Tibial nerve (tissue), 3 donors: ENCODE measurements at regions not wholly inside any gene's neighbourhood (a gene's known extent, or its start where the extent isn't known, plus 50 kb on each side); places are given as distances from the start of the nearest gene placed in this dataset.

ENCODE experiments used
- POLR2A ChIP-seq, 2 donors: fragments of 450-650 bp; IDR thresholded peaks; one replicate each; pipeline ENCODE4 v1.6.1; 2017; ENCODE audit warnings: antibody characterized with exemption in 2 of 2, mild to moderate bottlenecking in 2 of 2, moderate library complexity in 2 of 2
- TF ChIP-seq, protein P1 (sequence below), 5 experiments: fragments of 200-600 bp in 3 of 5; fragments of 450-650 bp in 2 of 5; sonication (generic) in 3 of 5; IDR thresholded peaks; one replicate each; pipeline ENCODE4 v1.5.1; 2016 to 2019; ENCODE audit warnings: antibody characterized with exemption in 5 of 5, mild to moderate bottlenecking in 3 of 5, moderate library complexity in 2 of 5

DNA sequence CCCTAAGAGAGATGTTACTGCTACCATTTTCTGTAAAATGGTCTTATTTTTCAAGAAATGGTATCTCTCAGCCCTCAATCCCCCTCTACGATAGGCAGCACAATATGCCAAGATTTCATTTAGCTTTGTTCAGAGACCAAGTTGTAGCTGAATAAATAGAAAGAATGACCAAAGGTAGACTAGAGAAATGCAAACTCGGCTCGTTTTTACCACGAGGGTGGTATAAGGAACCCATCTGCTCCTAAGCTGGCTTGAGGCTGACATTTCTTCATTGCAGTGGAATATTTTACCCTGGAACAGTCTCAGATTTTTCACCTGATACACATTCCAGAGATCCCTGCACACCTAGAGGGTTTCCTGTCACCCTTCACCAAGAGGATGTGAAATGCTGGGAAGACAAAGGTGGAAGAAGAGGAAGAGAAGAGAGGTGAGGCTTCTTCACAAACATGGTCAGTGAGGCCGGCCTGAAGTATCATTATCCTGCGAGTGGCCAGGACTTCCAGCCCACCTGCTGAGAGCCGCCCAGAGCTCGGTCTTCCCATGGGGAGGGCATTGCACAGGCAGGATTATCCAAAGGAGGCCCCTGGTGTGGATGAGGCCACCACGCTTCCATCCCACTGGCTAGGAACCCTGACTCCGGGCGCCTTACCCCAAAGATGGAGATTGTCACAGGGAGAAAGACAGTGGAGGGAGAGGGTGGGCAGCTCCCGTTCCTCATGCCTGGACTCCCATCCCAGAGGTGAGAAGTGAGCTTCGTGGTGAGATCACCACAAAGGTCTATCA, 57.1 kb upstream of the AFDN start:
- TF ChIP-seq, protein P1, sequence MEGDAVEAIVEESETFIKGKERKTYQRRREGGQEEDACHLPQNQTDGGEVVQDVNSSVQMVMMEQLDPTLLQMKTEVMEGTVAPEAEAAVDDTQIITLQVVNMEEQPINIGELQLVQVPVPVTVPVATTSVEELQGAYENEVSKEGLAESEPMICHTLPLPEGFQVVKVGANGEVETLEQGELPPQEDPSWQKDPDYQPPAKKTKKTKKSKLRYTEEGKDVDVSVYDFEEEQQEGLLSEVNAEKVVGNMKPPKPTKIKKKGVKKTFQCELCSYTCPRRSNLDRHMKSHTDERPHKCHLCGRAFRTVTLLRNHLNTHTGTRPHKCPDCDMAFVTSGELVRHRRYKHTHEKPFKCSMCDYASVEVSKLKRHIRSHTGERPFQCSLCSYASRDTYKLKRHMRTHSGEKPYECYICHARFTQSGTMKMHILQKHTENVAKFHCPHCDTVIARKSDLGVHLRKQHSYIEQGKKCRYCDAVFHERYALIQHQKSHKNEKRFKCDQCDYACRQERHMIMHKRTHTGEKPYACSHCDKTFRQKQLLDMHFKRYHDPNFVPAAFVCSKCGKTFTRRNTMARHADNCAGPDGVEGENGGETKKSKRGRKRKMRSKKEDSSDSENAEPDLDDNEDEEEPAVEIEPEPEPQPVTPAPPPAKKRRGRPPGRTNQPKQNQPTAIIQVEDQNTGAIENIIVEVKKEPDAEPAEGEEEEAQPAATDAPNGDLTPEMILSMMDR (IDR thresholded peaks at IDR 0.05), result no peak
- no peak for TF ChIP-seq POLR2A (IDR thresholded peaks at IDR 0.05)
